GM12878 (cell line): ENCODE measurements at regions not wholly inside any gene's neighbourhood (a gene's known extent, or its start where the extent isn't known, plus 50 kb on each side); places are given as distances from the start of the nearest gene placed in this dataset.

Source experiments
- ATAC-seq: fragments of 200-7000 bp; cut with Tn5 transposase; 3 replicates; pipeline ENCODE4 v1.9.1; 2020; ENCODE audit warnings: mild to moderate bottlenecking, moderate library complexity
- BruUV-seq: library from RNA; stranded (reverse); fragments of 400-500 nt; replicated peaks from 2 replicates; lab custom pipeline; 2021; lab: Mats Ljungman, UMichigan
- CTCF ChIA-PET: fragments of 300-600 bp; sonication (Branson Sonifier 250); formaldehyde crosslinking; extraction: SDS; loops from one replicate; lab custom pipeline; 2021; ENCODE audit warnings: inconsistent platforms; lab: Yijun Ruan, JAX
- POLR2A ChIA-PET: fragments of 350-600 bp; formaldehyde crosslinking; extraction: SDS; loops from one replicate; lab custom pipeline; 2021; ENCODE audit warnings: inconsistent platforms; lab: Charles Lee
- RAD21 ChIA-PET: fragments of 300-600 bp; sonication (Branson Sonifier 250); formaldehyde crosslinking; loops from one replicate; lab custom pipeline; 2023; ENCODE audit warnings: antibody characterized with exemption; ENCODE audit not compliant: unreplicated experiment; lab: Charles Lee
- SMC1A ChIA-PET: fragments of 300-600 bp; sonication (Branson Sonifier 250); formaldehyde crosslinking; loops from one replicate; lab custom pipeline; 2023; ENCODE audit not compliant: unreplicated experiment, uncharacterized antibody; lab: Charles Lee
- DNase-seq: peaks from one replicate; pipeline ENCODE4 v3.0.0-alpha.2; 2011; ENCODE audit warnings: low read depth, low spot score
- FAIRE-seq: peaks from 3 replicates; lab custom pipeline; 2011; peaks lifted over from hg19 to GRCh38; lab: Jason Lieb, UNC
- H2AFZ ChIP-seq: 2 replicates; pipeline ENCODE4 v1.6.0; 2011; ENCODE audit warnings: low read depth, low read length, control low read depth; ENCODE audit not compliant: control insufficient read depth
- H3K27ac ChIP-seq: 2 replicates; pipeline ENCODE4 v1.5.1; 2011; ENCODE audit warnings: control low read depth; ENCODE audit not compliant: control insufficient read depth, insufficient read depth
- H3K27me3 ChIP-seq, 2 experiments: replicated peaks in 1 of 2; 2 replicates each; pipeline versions ENCODE4 v1.6.0 to v1.6.1; 2011; ENCODE audit warnings: low read length in 1 of 2; ENCODE audit not compliant: control insufficient read depth in 2 of 2, insufficient read depth in 2 of 2
- H3K36me3 ChIP-seq, 2 experiments: 2 replicates each; pipeline ENCODE4 v1.5.1; 2011; ENCODE audit warnings: low read length in 1 of 2; ENCODE audit not compliant: control insufficient read depth in 2 of 2, insufficient read depth in 2 of 2
- H3K4me1 ChIP-seq: 2 replicates; pipeline ENCODE4 v1.6.1; 2011; ENCODE audit warnings: mild to moderate bottlenecking, low read length, moderate library complexity, mixed read lengths; ENCODE audit not compliant: control insufficient read depth, insufficient read depth
- H3K4me2 ChIP-seq: 2 replicates; pipeline ENCODE4 v1.6.0; 2011; ENCODE audit warnings: control low read depth; ENCODE audit not compliant: control insufficient read depth, insufficient read depth
- H3K4me3 ChIP-seq: fragments of 200-600 bp; sonication (generic); 2 replicates; pipeline ENCODE4 v1.5.1; 2016
- H3K79me2 ChIP-seq: 2 replicates; pipeline ENCODE4 v1.6.0; 2011; ENCODE audit warnings: low read length; ENCODE audit not compliant: control insufficient read depth, insufficient read depth
- H3K9ac ChIP-seq: 2 replicates; pipeline ENCODE4 v1.8.0; 2011; ENCODE audit warnings: low read length, control low read depth, mixed read lengths; ENCODE audit not compliant: control insufficient read depth, insufficient read depth
- H3K9me3 ChIP-seq: replicated peaks from 3 replicates; pipeline ENCODE4 v1.5.1; 2011; ENCODE audit warnings: mild to moderate bottlenecking, low read length; ENCODE audit not compliant: control insufficient read depth, insufficient read depth
- H4K20me1 ChIP-seq: 2 replicates; pipeline ENCODE4 v1.6.0; 2011; ENCODE audit not compliant: control insufficient read depth, insufficient read depth
- BHLHE40 ChIP-seq, 2 experiments: fragments of 450-650 bp in 1 of 2; IDR thresholded peaks; 2 replicates each; pipeline ENCODE4 v1.6.1; 2011 to 2017; ENCODE audit warnings: low read depth in 2 of 2, borderline replicate concordance in 1 of 2, improper control_type of control experiment in 1 of 2, low read length in 1 of 2, mild to moderate bottlenecking in 1 of 2
- CEBPZ ChIP-seq: fragments of 150-350 bp; IDR thresholded peaks from 2 replicates; pipeline ENCODE4 v1.6.1; 2016; ENCODE audit warnings: low read depth, low read length
- HCFC1 ChIP-seq: fragments of 150-350 bp; IDR thresholded peaks from 2 replicates; pipeline ENCODE4 v1.6.1; 2014; ENCODE audit warnings: low read length
- KDM1A ChIP-seq: fragments of 200-600 bp; sonication (generic); IDR thresholded peaks from 2 replicates; pipeline ENCODE4 v1.6.1; 2016; ENCODE audit warnings: borderline replicate concordance
- NFYA ChIP-seq: IDR thresholded peaks from 2 replicates; pipeline ENCODE4 v1.6.1; 2011; ENCODE audit warnings: low read depth, mild to moderate bottlenecking, low read length, improper control_type of control experiment, borderline replicate concordance
- RELA ChIP-seq: fragments of 450-650 bp; IDR thresholded peaks from 2 replicates; pipeline ENCODE4 v1.8.0; 2014; ENCODE audit warnings: borderline replicate concordance; ENCODE audit not compliant: partially characterized antibody
- RFX5 ChIP-seq: IDR thresholded peaks from 2 replicates; pipeline ENCODE4 v1.6.1; 2011; ENCODE audit warnings: low read depth, low read length, improper control_type of control experiment
- ZBTB4 ChIP-seq: fragments of 450-650 bp; formaldehyde crosslinking; IDR thresholded peaks from 2 replicates; pipeline ENCODE4 v1.4.0; 2022; ENCODE audit warnings: mild to moderate bottlenecking, moderate library complexity
- ZNF687 ChIP-seq: fragments of 450-650 bp; IDR thresholded peaks from 2 replicates; pipeline ENCODE4 v1.6.1; 2017; ENCODE audit warnings: mild to moderate bottlenecking, moderate library complexity
- WGBS: methylation state at CpG from one replicate; pipeline ENCODE4 v1.1.6; 2016; ENCODE audit warnings: low lambda C conversion rate; ENCODE audit not compliant: insufficient replicate concordance, insufficient coverage; ENCODE audit errors: missing lambda C conversion rate; 5-methylcytosine and 5-hydroxymethylcytosine counted together
- in situ Hi-C: fragments of 300-500 bp; cut with MboI; formaldehyde crosslinking; loops from 9 replicates; pipeline ENCODE4 v1.14.3; 2018; ENCODE audit warnings: mixed read lengths
- intact Hi-C: fragments of 100-400 bp; cut with micrococcal nuclease; formaldehyde crosslinking; loops from one replicate; pipeline ENCODE4 v1.14.2; 2022; ENCODE audit not compliant: unreplicated experiment

GRCh38 chr2:70030724-70031420 is 56.4 kb upstream of the PCBP1 start (continued):
- no peak for TF ChIP-seq ZBTB4 (CRISPR knock-in tag)

GRCh38 chr2:70029814-70030409 is 57.4 kb upstream of the PCBP1 start:
- no peak overlapping the region for H3K4me3 ChIP-seq
- TF ChIP-seq BHLHE40 (IDR thresholded peaks at IDR 0.05; ENCODE audit: borderline replicate concordance in 1 of 2, low read depth in 2 of 2, low read length in 1 of 2) (no peak), CEBPZ (no peak), RELA (no peak), RFX5 (no peak), NFYA (no peak), HCFC1 (no peak), ZNF687 (no peak), KDM1A (no peak)
- TF ChIP-seq, all 136 proteins: peak for 0
- Histone ChIP-seq H4K20me1 (no peaks in the 10 kb centered on the region), H3K27ac (no peak overlapping the region), H3K4me1 (no peaks in the 10 kb centered on the region), H3K27me3 (no peaks in the 10 kb centered on the region), H3K36me3 (peaks cover 0 to 1% of the 10 kb centered on the region in 2 experiments; a peak in 2 of 4 replicates), H2AFZ (no peak overlapping the region), H3K4me2 (no peak overlapping the region), H3K79me2 (no peaks in the 10 kb centered on the region), H3K9ac (no peak overlapping the region), H3K9me3 (no peaks in the 10 kb centered on the region)
- ATAC-seq (no peak; the same call in 2 of the 3 replicates), FAIRE-seq (no peak), DNase-seq (no peak)
- ChIA-PET POLR2A (no interaction called here), CTCF (interaction anchor here (1.1 kb wide), 1 partner anchor 12 kb away, joined by 3 read pairs; no protein-coding TSS in a partner anchor), SMC1A (no interaction called here), RAD21 (interaction anchor here (1.1 kb wide), 1 partner anchor 113 kb away, joined by 4 read pairs; no protein-coding TSS in a partner anchor)
- in situ Hi-C loops (no loop called here), intact Hi-C loops (no loop called here)
- no TSS peak for BruUV-seq
- WGBS: 80% methylated on average over 3 of the region's 3 CpGs
